Right forelimb (tissue), 1 donor: ENCODE measurements at regions not wholly inside any gene's neighbourhood (a gene's known extent, or its start where the extent isn't known, plus 50 kb on each side); places are given as distances from the start of the nearest gene placed in this dataset.
"Not testable (repeated sequence)": the region's sequence is repeated elsewhere in the genome, so short reads cannot be mapped to it uniquely, and the experiment has no call there.

ENCODE experiments used
- DNase-seq: peaks from one replicate; pipeline ENCODE4 v3.0.0-alpha.2; 2018

GRCh38 chr3:140871022-140871421, 70.6 kb upstream of the SLC25A36 start:
- no peak for DNase-seq

GRCh38 chr3:140872165-140872564, 69.5 kb upstream of the SLC25A36 start:
- not testable (repeated sequence) for DNase-seq

DNA sequence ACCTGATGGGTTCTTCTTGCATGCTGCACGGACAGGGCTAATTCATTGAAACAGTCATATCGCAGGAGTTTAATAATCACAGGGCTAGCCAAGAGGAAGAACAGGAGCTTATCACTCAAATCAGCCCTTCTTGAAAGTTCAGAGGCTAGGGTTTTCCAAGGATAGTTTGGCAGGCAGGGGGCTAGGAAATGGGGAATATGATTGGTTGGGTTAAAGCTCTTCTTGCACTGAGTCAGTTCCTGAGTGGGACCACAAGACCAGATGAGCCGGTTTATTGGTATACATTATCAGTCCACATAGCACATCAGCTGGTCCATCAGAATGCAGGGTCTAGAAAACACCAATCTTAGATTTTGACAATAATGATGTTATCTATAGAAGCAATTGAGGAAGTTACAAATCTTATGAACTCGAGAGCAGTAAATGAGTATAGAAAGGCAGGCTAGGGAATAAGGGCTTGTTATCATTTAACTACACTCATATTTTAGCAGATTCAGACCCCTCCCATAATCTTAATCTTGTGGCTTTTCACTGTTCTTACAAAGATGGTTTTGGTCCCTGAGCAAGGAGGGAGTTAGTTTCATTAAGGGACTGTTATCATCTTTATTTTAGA, 58.1 kb upstream of the SLC25A36 start:
- no peak for DNase-seq

DNA sequence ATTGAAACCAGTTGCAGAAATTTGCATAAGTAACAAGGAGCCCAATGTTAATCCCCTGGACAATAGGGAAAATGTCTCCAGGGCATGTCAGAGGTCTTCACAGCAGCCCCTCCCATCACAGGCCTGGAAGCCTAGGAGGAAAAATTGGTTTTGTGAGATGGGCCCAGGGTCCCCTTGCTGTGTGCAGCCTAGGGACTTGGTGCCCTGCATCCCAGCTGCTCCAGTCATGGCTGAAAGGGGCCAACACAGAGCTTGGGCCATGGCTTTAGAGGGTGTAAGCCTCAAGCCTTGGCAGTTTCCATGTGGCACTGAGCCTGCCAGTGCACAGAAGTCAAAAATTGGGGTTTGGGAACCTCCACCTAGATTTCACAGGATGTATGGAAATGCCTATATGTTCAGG, 55.9 kb upstream of the SLC25A36 start:
- DNase-seq = not testable (repeated sequence)
